Erythroblast (primary cell): ENCODE measurements at regions not wholly inside any gene's neighbourhood (a gene's known extent, or its start where the extent isn't known, plus 50 kb on each side); places are given as distances from the start of the nearest gene placed in this dataset.

Source experiments
- GATA1 ChIP-seq: IDR thresholded peaks from 2 replicates; pipeline ENCODE4 v1.6.1; 2011; ENCODE audit warnings: low read depth, mild to moderate bottlenecking, control low read depth, low read length, moderate library complexity
- POLR2A ChIP-seq: IDR thresholded peaks from 2 replicates; pipeline ENCODE4 v1.6.1; 2011; ENCODE audit warnings: mild to moderate bottlenecking, low read length

GRCh38 chr18:67964462-67964861, 447.9 kb upstream of the DSEL start:
- no peak for TF ChIP-seq POLR2A
- TF ChIP-seq GATA1, result no peak
